DOHH2 (cell line): ENCODE measurements at regions not wholly inside any gene's neighbourhood (a gene's known extent, or its start where the extent isn't known, plus 50 kb on each side); places are given as distances from the start of the nearest gene placed in this dataset.

ENCODE experiments used
- H3F3A ChIP-seq: fragments of 200-600 bp; sonication (generic), shearing (Covaris generic); 2 replicates; pipeline ENCODE4 v1.6.0; 2016; ENCODE audit warnings: antibody characterized with exemption, mild to moderate bottlenecking; ENCODE audit not compliant: control insufficient read depth, insufficient read depth
- H3K27ac ChIP-seq: fragments of 200-600 bp; sonication (generic); 2 replicates; pipeline ENCODE4 v1.5.1; 2014; ENCODE audit warnings: low read depth, mild to moderate bottlenecking, low read length, moderate library complexity
- H3K27me3 ChIP-seq: fragments of 200-600 bp; sonication (generic); 2 replicates; pipeline ENCODE4 v1.6.1; 2014; ENCODE audit warnings: mild to moderate bottlenecking, low read length, mixed read lengths; ENCODE audit not compliant: control insufficient read depth
- H3K36me3 ChIP-seq: fragments of 200-600 bp; sonication (generic); 2 replicates; pipeline ENCODE4 v1.6.1; 2014; ENCODE audit warnings: mild to moderate bottlenecking, low read length, moderate library complexity, mixed read lengths; ENCODE audit not compliant: control insufficient read depth
- H3K4me1 ChIP-seq: fragments of 200-600 bp; sonication (generic); 2 replicates; pipeline ENCODE4 v1.6.1; 2014; ENCODE audit warnings: mild to moderate bottlenecking, low read length, mixed read lengths; ENCODE audit not compliant: control insufficient read depth
- H3K4me2 ChIP-seq: fragments of 200-600 bp; sonication (generic); 2 replicates; pipeline ENCODE4 v1.6.0; 2014; ENCODE audit warnings: mild to moderate bottlenecking, low read length, moderate library complexity
- H3K4me3 ChIP-seq: fragments of 200-600 bp; sonication (generic); 2 replicates; pipeline ENCODE4 v1.5.1; 2014; ENCODE audit warnings: mild to moderate bottlenecking, low read length, mixed read lengths
- H3K79me2 ChIP-seq: fragments of 200-600 bp; sonication (generic); 2 replicates; pipeline ENCODE4 v1.6.1; 2014; ENCODE audit warnings: mild to moderate bottlenecking, low read length, mixed read lengths; ENCODE audit not compliant: control insufficient read depth
- H3K9me2 ChIP-seq: fragments of 200-600 bp; sonication (generic); replicated peaks from 2 replicates; pipeline ENCODE4 v1.6.1; 2014; ENCODE audit warnings: mild to moderate bottlenecking, low read length, mixed read lengths; ENCODE audit not compliant: control insufficient read depth
- H3K9me3 ChIP-seq: fragments of 200-600 bp; sonication (generic); 2 replicates; pipeline ENCODE4 v1.6.1; 2014; ENCODE audit warnings: antibody characterized with exemption, low read length, mixed read lengths; ENCODE audit not compliant: control insufficient read depth, insufficient read depth
- H4K20me1 ChIP-seq: fragments of 200-600 bp; sonication (generic); 2 replicates; pipeline ENCODE4 v1.6.0; 2014; ENCODE audit warnings: low read depth, mild to moderate bottlenecking, antibody characterized with exemption, low read length, moderate library complexity; ENCODE audit not compliant: control insufficient read depth, insufficient read depth
- EZH2phosphoT487 ChIP-seq: fragments of 200-600 bp; sonication (generic); IDR thresholded peaks from 2 replicates; pipeline ENCODE4 v1.6.1; 2017; ENCODE audit warnings: borderline replicate concordance, mild to moderate bottlenecking, antibody characterized with exemption, low read length, moderate library complexity, mixed read lengths
- TF ChIP-seq, protein P1 (sequence below): fragments of 200-600 bp; sonication (generic); IDR thresholded peaks from one replicate; pipeline ENCODE4 v1.5.1; 2014; ENCODE audit warnings: antibody characterized with exemption, mild to moderate bottlenecking, low read depth, low read length; ENCODE audit not compliant: poor library complexity, severe bottlenecking

DNA sequence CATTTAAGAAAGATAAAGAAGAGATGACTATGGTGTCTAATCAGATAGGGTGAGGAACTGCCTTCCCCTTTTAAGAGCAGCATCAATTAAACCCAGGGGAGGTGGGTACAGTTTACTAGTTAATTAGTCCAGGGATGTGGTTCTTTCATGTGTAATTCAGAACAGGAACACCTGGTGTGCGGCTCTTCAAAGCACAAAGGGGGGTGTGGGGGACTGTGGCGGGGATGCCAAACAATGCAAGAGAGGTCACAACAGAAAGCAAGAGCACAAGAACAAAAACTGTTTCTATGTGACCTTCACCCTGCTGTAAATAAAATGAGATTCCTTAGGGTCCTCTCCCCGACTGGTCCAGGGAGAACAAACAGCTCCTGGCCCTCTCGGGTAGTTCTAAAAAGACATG is 183.9 kb upstream of the SOX5 start:
- no peak overlapping the region for H3K4me2 ChIP-seq
- no peaks in the 10 kb centered on the region for H3K27me3 ChIP-seq
- H3K27ac ChIP-seq: no peak overlapping the region

DNA sequence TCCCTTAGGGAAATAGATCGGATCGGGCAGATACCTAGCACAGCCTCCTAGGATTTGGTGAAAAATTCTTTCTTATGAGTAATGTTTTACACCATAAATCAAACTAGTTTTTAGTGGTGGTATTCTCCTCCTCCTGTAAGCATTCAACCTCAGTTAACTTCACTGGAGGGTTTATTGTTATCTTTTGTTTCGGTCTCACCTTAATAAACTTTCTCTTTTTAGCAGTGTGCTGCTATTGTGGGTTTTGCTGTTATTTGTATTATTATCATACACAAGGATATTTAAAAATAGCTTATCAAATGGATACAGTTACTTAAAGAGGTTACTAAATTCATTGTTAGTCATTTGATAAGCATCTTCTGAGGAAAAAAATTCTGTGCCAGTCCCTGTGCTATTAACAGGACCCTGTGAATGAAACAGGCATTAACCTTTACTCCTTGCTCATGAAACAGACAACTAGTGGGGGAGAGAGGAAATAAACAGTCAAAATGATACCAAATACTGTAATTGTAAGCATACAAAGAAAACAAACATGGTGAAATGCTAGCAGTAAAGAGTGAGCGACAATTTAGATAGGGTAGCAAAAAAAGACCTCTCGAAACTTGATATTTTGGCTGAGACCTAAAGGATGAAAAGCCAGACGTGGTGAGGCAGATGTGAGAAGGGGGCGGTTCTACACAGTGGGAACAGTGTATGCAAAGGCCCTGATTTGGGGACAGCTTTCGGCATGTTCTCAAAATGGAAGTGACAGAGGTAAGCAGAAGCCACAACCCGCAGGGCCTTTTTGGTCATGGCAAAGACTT is 178.7 kb upstream of the SOX5 start:
- no peaks in the 10 kb centered on the region for H3K9me3 ChIP-seq
- no peaks in the 10 kb centered on the region for H3K9me2 ChIP-seq
- no peak overlapping the region for H3K4me3 ChIP-seq
- no peak overlapping the region for H3K27ac ChIP-seq
- TF ChIP-seq, protein P1, sequence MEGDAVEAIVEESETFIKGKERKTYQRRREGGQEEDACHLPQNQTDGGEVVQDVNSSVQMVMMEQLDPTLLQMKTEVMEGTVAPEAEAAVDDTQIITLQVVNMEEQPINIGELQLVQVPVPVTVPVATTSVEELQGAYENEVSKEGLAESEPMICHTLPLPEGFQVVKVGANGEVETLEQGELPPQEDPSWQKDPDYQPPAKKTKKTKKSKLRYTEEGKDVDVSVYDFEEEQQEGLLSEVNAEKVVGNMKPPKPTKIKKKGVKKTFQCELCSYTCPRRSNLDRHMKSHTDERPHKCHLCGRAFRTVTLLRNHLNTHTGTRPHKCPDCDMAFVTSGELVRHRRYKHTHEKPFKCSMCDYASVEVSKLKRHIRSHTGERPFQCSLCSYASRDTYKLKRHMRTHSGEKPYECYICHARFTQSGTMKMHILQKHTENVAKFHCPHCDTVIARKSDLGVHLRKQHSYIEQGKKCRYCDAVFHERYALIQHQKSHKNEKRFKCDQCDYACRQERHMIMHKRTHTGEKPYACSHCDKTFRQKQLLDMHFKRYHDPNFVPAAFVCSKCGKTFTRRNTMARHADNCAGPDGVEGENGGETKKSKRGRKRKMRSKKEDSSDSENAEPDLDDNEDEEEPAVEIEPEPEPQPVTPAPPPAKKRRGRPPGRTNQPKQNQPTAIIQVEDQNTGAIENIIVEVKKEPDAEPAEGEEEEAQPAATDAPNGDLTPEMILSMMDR: no peak
- TF ChIP-seq EZH2phosphoT487: no peak
- no peak overlapping the region for H3K4me2 ChIP-seq
- no peaks in the 10 kb centered on the region for H4K20me1 ChIP-seq
- H3K4me1 ChIP-seq: no peaks in the 10 kb centered on the region
- no peaks in the 10 kb centered on the region for H3K79me2 ChIP-seq
- H3K36me3 ChIP-seq: no peaks in the 10 kb centered on the region
- H3F3A ChIP-seq: no peaks in the 10 kb centered on the region
- H3K27me3 ChIP-seq: no peaks in the 10 kb centered on the region

More for the DNA sequence above, 183.9 kb upstream of the SOX5 start:
- H3K9me3 ChIP-seq: no peaks in the 10 kb centered on the region
- H3K36me3 ChIP-seq: no peaks in the 10 kb centered on the region
- no peak for TF ChIP-seq EZH2phosphoT487
- TF ChIP-seq, protein P1: no peak
- no peaks in the 10 kb centered on the region for H3K9me2 ChIP-seq
- no peak overlapping the region for H3K4me3 ChIP-seq
- H3F3A ChIP-seq: no peaks in the 10 kb centered on the region
- H3K4me1 ChIP-seq: no peaks in the 10 kb centered on the region
- no peaks in the 10 kb centered on the region for H3K79me2 ChIP-seq
- H4K20me1 ChIP-seq: no peaks in the 10 kb centered on the region

DNA sequence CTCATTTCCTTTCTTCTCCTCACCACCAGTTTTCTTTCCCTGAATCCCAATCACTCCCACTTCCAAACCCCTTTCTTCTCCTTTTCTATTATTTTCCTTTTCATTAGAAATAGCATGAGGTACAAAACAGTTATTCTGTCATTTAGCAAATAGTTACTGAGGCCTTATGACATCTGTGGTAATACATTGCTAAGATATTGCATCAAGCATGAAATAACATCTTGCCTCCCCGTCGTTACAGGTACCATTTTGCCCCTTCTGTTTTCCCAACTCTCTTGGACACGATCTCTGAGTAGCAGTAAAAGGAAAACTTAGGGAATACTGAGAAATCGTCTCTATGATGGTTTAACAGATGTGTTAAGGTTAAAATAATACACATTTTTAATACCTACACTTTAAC is 175.8 kb upstream of the SOX5 start:
- Histone ChIP-seq H3K4me3 (no peak overlapping the region), H3F3A (no peaks in the 10 kb centered on the region), H3K4me1 (no peaks in the 10 kb centered on the region), H3K36me3 (no peaks in the 10 kb centered on the region), H3K27ac (no peak overlapping the region), H3K27me3 (no peaks in the 10 kb centered on the region), H3K9me2 (no peaks in the 10 kb centered on the region; the same call in 1 of the 2 replicates), H3K4me2 (no peak overlapping the region), H4K20me1 (no peaks in the 10 kb centered on the region), H3K9me3 (no peaks in the 10 kb centered on the region), H3K79me2 (no peaks in the 10 kb centered on the region)
- TF ChIP-seq, protein P1: no peak
